Ureter (tissue), 1 donor: ENCODE measurements at regions not wholly inside any gene's neighbourhood (a gene's known extent, or its start where the extent isn't known, plus 50 kb on each side); places are given as distances from the start of the nearest gene placed in this dataset.
A peak's percentile ranks its signal among the peaks of the same experiment; 100 is the strongest.
"Not testable (repeated sequence)": the region's sequence is repeated elsewhere in the genome, so short reads cannot be mapped to it uniquely, and the experiment has no call there.

Experiments
- DNase-seq: peaks from one replicate; pipeline ENCODE4 v3.0.0-alpha.2; 2020; ENCODE audit warnings: low spot score
- donor health status: DM: yes; HTN: yes; CAD: no.

- no peak for DNase-seq
Measured at GRCh38 chr4:134722306-134722705, 520.7 kb upstream of the PABPC4L start.

GRCh38 chr4:134720030-134720429 lies 518.4 kb upstream of the PABPC4L start:
- DNase-seq, result no peak

GRCh38 chr4:134708616-134709015 lies 507.0 kb upstream of the PABPC4L start:
- no peak for DNase-seq

GRCh38 chr4:134708026-134708425 lies 506.4 kb upstream of the PABPC4L start:
- DNase-seq, result no peak

- DNase-seq, result no peak
Measured at GRCh38 chr4:134702374-134702773, 500.8 kb upstream of the PABPC4L start.

- no peak for DNase-seq
Measured at GRCh38 chr4:134700251-134700650, 498.7 kb upstream of the PABPC4L start.

GRCh38 chr4:134698831-134699230 lies 497.2 kb upstream of the PABPC4L start:
- DNase-seq, result not testable (repeated sequence)

GRCh38 chr4:134695433-134695832 lies 493.8 kb upstream of the PABPC4L start:
- DNase-seq, result no peak

- DNase-seq, result no peak
Measured at GRCh38 chr4:134691915-134692314, 490.3 kb upstream of the PABPC4L start.

- peak; percentile 47 for DNase-seq
Measured at GRCh38 chr4:134687646-134688628, 486.3 kb upstream of the PABPC4L start.

- no peak for DNase-seq
Measured at GRCh38 chr4:134677209-134677814, 475.7 kb upstream of the PABPC4L start.

- no peak for DNase-seq
Measured at GRCh38 chr4:134668237-134668636, 466.6 kb upstream of the PABPC4L start.

GRCh38 chr4:134666640-134667039 lies 465.1 kb upstream of the PABPC4L start:
- DNase-seq, result no peak

- no peak for DNase-seq
Measured at GRCh38 chr4:134665429-134665828, 463.8 kb upstream of the PABPC4L start.

- DNase-seq, result no peak
Measured at GRCh38 chr4:134663742-134664141, 462.2 kb upstream of the PABPC4L start.

GRCh38 chr4:134650461-134650860 lies 448.9 kb upstream of the PABPC4L start:
- no peak for DNase-seq

- DNase-seq, result no peak
Measured at GRCh38 chr4:134645778-134646177, 444.2 kb upstream of the PABPC4L start.

GRCh38 chr4:134636338-134637051 lies 434.9 kb upstream of the PABPC4L start:
- no peak for DNase-seq

GRCh38 chr4:134634301-134634700 lies 432.7 kb upstream of the PABPC4L start:
- DNase-seq, result no peak

- no peak for DNase-seq
Measured at GRCh38 chr4:134632056-134632455, 430.5 kb upstream of the PABPC4L start.

- no peak for DNase-seq
Measured at GRCh38 chr4:134628066-134628465, 426.5 kb upstream of the PABPC4L start.

GRCh38 chr4:134627366-134627765 lies 425.8 kb upstream of the PABPC4L start:
- no peak for DNase-seq
